ENCODE measurements at regions not wholly inside any gene's neighbourhood (a gene's known extent, or its start where the extent isn't known, plus 50 kb on each side); places are given as distances from the start of the nearest gene placed in this dataset.

- TF ChIP-seq CTCF (IDR thresholded peaks at IDR 0.05; ENCODE audit: low read length) = no peak
- TF ChIP-seq EZH2 (IDR thresholded peaks at IDR 0.05; ENCODE audit: borderline replicate concordance, low read length) = no peak
Measured at GRCh38 chr9:108186642-108187395, 669.0 kb downstream of the ACTL7B start.

Measured in OCI-LY1 (cell line).